Tibial artery (tissue), 4 donors: ENCODE measurements at regions not wholly inside any gene's neighbourhood (a gene's known extent, or its start where the extent isn't known, plus 50 kb on each side); places are given as distances from the start of the nearest gene placed in this dataset.

Source experiments
- DNase-seq, 2 donors: peaks; one replicate each; pipeline ENCODE4 v3.0.0-alpha.2; 2019
- H3K27ac ChIP-seq, 2 donors: fragments of 200-600 bp; sonication (generic) in 1 of 2; 1 replicate in 1 of 2; 2 replicates in 1 of 2; pipeline ENCODE4 v1.5.1; 2018 to 2019; ENCODE audit warnings: mild to moderate bottlenecking in 1 of 2
- H3K27me3 ChIP-seq, 2 donors: fragments of 200-600 bp; sonication (generic) in 1 of 2; one replicate each; pipeline versions ENCODE4 v1.5.1 to v1.6.0; 2016 to 2019
- H3K36me3 ChIP-seq, 3 donors: fragments of 200-600 bp; sonication (generic) in 2 of 3; one replicate each; pipeline ENCODE4 v1.5.1; 2016 to 2019; ENCODE audit warnings: mild to moderate bottlenecking in 2 of 3
- H3K4me1 ChIP-seq, 4 donors: fragments of 200-600 bp; sonication (generic) in 2 of 4; 1 replicate in 3 of 4; 2 replicates in 1 of 4; pipeline ENCODE4 v1.5.1; 2016 to 2019
- H3K4me3 ChIP-seq, 2 donors: fragments of 200-600 bp; sonication (generic) in 1 of 2; 1 replicate in 1 of 2; 2 replicates in 1 of 2; pipeline ENCODE4 v1.5.1; 2018 to 2019; ENCODE audit warnings: mild to moderate bottlenecking in 2 of 2
- H3K9me3 ChIP-seq, 3 donors: fragments of 200-600 bp; sonication (generic) in 1 of 3; one replicate each; pipeline ENCODE4 v1.5.1; 2016 to 2019
- intact Hi-C: fragments of 100-400 bp; cut with DNase I; formaldehyde crosslinking; loops from one replicate; pipeline ENCODE4 v1.15.0; 2023; ENCODE audit warnings: low total_unique reads
- TF ChIP-seq, protein P1 (sequence below), 2 experiments: fragments of 200-600 bp in 1 of 2; fragments of 450-650 bp in 1 of 2; IDR thresholded peaks; one replicate each; pipeline ENCODE4 v1.5.1; 2017 to 2019; ENCODE audit warnings: antibody characterized with exemption in 2 of 2, mild to moderate bottlenecking in 1 of 2, moderate library complexity in 1 of 2

DNA sequence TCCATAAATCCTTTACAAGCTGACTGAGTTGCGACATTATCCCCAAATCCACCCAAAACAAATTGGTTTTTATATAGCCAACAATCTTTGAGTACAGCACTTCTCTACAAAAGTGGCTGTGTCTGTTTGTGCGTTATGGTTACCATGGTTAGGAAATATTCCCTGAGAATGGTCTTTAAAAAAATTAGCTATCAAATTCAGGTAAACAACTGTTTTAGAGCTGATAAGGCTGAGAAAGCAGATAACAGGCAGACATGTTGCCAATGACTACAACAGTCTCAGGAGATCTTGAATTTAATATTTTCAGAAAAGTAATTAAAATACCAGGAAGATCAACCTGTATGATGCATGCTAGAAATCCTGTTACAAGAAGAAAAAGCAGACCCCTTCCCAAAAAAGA, 248.0 kb downstream of the RASSF9 start:
- Histone ChIP-seq H3K36me3 (no peaks in the 10 kb centered on the region), H3K27ac (no peak overlapping the region), H3K4me1 (no peaks in the 10 kb centered on the region), H3K27me3 (no peaks in the 10 kb centered on the region), H3K9me3 (no peaks in the 10 kb centered on the region), H3K4me3 (no peak overlapping the region)
- intact Hi-C loops: no loop called here
- DNase-seq: no peak
- TF ChIP-seq, protein P1, sequence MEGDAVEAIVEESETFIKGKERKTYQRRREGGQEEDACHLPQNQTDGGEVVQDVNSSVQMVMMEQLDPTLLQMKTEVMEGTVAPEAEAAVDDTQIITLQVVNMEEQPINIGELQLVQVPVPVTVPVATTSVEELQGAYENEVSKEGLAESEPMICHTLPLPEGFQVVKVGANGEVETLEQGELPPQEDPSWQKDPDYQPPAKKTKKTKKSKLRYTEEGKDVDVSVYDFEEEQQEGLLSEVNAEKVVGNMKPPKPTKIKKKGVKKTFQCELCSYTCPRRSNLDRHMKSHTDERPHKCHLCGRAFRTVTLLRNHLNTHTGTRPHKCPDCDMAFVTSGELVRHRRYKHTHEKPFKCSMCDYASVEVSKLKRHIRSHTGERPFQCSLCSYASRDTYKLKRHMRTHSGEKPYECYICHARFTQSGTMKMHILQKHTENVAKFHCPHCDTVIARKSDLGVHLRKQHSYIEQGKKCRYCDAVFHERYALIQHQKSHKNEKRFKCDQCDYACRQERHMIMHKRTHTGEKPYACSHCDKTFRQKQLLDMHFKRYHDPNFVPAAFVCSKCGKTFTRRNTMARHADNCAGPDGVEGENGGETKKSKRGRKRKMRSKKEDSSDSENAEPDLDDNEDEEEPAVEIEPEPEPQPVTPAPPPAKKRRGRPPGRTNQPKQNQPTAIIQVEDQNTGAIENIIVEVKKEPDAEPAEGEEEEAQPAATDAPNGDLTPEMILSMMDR (IDR thresholded peaks at IDR 0.05): no peak

DNA sequence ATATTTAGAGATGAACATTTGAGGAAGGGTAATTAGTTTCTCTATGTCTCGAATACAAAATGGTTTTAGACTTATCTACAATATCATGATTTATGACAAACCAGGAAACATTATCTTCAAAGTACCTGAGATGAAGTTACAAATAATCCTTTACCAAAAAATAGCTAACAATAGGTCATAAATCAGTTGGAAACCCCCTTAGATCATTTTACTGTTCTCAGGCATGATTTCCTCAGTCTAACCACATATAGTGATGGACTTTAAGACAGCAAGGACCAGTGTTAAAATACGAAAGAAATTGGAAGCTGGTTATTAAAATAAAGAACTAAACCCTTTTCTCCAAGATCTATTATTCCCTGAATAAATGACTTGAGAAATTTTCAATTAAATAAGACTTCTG, 235.4 kb downstream of the RASSF9 start:
- TF ChIP-seq, protein P1 (IDR thresholded peaks at IDR 0.05): no peak
- peaks cover 0 to 8% (median 6%) of the 10 kb centered on the region in 3 donors for H3K9me3 ChIP-seq
- H3K27me3 ChIP-seq: no peaks in the 10 kb centered on the region
- no peaks in the 10 kb centered on the region for H3K36me3 ChIP-seq
- intact Hi-C loops: no loop called here
- H3K4me3 ChIP-seq: no peak overlapping the region
- H3K27ac ChIP-seq: no peak overlapping the region
- no peaks in the 10 kb centered on the region for H3K4me1 ChIP-seq
- no peak for DNase-seq

DNA sequence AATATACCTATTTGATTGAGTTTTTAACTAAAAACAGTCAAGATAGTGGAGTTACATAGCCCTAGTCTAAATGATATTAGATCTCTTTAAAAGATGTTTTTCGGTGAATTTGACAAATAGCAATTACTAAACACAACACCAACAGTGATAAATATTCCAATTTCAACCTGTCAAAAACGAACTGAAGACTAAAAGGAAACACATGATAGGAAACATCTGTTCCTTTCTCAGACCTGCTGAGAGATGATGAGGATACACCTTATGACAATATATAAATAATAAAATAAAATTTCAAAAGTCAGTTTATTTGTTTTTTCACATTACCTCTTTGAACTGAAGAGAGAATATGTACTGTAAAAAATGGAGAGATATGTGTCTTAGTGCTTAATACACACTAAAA, 232.7 kb downstream of the RASSF9 start:
- TF ChIP-seq, protein P1 (IDR thresholded peaks at IDR 0.05): no peak

DNA sequence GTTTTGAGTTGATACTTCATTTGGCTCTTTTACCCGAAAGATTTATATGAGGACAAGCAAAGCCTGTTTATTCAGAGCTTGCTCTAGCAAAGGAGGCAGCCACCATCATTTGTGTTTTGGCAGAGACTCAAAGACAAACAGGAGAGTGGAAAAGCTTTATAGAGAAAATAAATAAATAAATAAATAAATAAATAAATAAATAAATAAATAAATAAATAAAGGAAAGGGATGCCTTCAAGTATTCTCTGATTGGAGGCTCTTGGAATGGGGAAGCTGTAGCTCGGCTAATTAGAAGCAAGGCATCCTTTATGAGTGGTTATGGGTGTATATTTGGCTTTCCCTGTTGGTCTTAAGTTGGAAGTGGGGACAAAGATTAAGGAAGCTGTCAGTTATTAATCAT, 229.8 kb downstream of the RASSF9 start:
- Histone ChIP-seq H3K27me3 (no peaks in the 10 kb centered on the region), H3K36me3 (no peaks in the 10 kb centered on the region), H3K27ac (no peak overlapping the region), H3K4me1 (no peaks in the 10 kb centered on the region), H3K4me3 (no peak overlapping the region), H3K9me3 (no peaks in the 10 kb centered on the region)
- no peak for DNase-seq
- TF ChIP-seq, protein P1 (IDR thresholded peaks at IDR 0.05): no peak
- intact Hi-C loops: no loop called here

More for the DNA sequence above, 232.7 kb downstream of the RASSF9 start:
- Histone ChIP-seq H3K36me3 (no peaks in the 10 kb centered on the region), H3K27me3 (no peaks in the 10 kb centered on the region), H3K9me3 (no peaks in the 10 kb centered on the region), H3K4me3 (no peak overlapping the region), H3K4me1 (no peaks in the 10 kb centered on the region), H3K27ac (no peak overlapping the region)
- intact Hi-C loops: no loop called here
- no peak for DNase-seq

DNA sequence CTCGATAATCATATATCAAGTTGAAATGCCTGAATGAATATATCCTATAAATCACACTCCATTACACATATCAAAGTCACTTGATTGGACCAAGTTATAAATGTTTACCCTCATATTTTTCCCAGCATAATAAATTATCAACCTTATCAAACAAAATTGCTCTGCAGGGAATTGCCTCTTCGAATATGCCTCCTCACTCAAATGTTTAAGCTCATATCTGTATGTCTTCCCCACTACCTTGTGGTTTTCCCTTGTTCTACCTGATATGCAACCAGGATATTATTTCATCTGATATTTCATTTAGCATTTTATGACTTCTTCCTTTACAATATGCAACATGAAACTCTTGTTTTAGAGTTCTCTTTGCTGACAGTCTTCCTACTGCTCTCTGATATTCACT, 226.4 kb downstream of the RASSF9 start:
- Histone ChIP-seq H3K27me3 (no peaks in the 10 kb centered on the region), H3K4me1 (no peaks in the 10 kb centered on the region), H3K27ac (no peak overlapping the region), H3K36me3 (no peaks in the 10 kb centered on the region), H3K4me3 (no peak overlapping the region), H3K9me3 (peaks cover 0 to 8% (median 0%) of the 10 kb centered on the region in 3 donors)
- intact Hi-C loops: no loop called here
- TF ChIP-seq, protein P1 (IDR thresholded peaks at IDR 0.05): no peak
- no peak for DNase-seq

DNA sequence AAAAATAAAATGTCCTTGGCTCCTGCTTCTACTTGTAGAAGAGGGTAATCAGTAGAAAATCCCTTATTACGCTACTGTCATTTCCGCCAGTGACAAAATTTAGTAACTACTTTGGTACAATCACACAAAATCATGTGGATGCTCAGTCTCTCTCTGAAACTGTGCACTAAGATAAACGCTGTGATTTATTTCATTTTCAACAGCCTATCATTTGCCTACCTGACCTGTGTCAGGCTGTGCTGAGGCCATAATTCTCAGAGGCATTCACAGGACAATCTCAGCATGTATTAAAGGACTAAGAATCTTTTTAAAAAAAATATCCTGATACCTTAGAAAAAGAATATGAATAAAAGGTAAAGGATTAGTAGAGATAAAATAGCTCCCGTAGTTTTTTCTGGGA, 226.0 kb downstream of the RASSF9 start:
- DNase-seq: no peak
- H3K4me1 ChIP-seq: no peaks in the 10 kb centered on the region
- H3K27me3 ChIP-seq: no peaks in the 10 kb centered on the region
- no peaks in the 10 kb centered on the region for H3K36me3 ChIP-seq
- no peak overlapping the region for H3K4me3 ChIP-seq
- peaks cover 0 to 8% (median 0%) of the 10 kb centered on the region in 3 donors for H3K9me3 ChIP-seq
- intact Hi-C loops: no loop called here
- TF ChIP-seq, protein P1 (IDR thresholded peaks at IDR 0.05): no peak
- no peak overlapping the region for H3K27ac ChIP-seq
